ENCODE measurements at regions not wholly inside any gene's neighbourhood (a gene's known extent, or its start where the extent isn't known, plus 50 kb on each side); places are given as distances from the start of the nearest gene placed in this dataset.

GRCh38 chr3:152785051-152785450 lies 49.9 kb upstream of the P2RY1 start:
- TF ChIP-seq, protein P1, sequence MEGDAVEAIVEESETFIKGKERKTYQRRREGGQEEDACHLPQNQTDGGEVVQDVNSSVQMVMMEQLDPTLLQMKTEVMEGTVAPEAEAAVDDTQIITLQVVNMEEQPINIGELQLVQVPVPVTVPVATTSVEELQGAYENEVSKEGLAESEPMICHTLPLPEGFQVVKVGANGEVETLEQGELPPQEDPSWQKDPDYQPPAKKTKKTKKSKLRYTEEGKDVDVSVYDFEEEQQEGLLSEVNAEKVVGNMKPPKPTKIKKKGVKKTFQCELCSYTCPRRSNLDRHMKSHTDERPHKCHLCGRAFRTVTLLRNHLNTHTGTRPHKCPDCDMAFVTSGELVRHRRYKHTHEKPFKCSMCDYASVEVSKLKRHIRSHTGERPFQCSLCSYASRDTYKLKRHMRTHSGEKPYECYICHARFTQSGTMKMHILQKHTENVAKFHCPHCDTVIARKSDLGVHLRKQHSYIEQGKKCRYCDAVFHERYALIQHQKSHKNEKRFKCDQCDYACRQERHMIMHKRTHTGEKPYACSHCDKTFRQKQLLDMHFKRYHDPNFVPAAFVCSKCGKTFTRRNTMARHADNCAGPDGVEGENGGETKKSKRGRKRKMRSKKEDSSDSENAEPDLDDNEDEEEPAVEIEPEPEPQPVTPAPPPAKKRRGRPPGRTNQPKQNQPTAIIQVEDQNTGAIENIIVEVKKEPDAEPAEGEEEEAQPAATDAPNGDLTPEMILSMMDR (IDR thresholded peaks at IDR 0.05; ENCODE audit: low read depth, low read length) = no peak
- no peak for DNase-seq (ENCODE audit: extremely low read depth, low read depth)

Data from AG09319 (cell line).